SK-N-SH (cell line): ENCODE measurements at regions not wholly inside any gene's neighbourhood (a gene's known extent, or its start where the extent isn't known, plus 50 kb on each side); places are given as distances from the start of the nearest gene placed in this dataset.

Source experiments
- CTCF ChIA-PET: fragments of 300-600, 350-600 bp; formaldehyde crosslinking; extraction: SDS; loops from one replicate; lab custom pipeline; 2021; lab: Yijun Ruan, JAX
- POLR2A ChIA-PET: fragments of 350-600 bp; sonication (Branson Sonifier 250); formaldehyde crosslinking; extraction: SDS; loops from one replicate; lab custom pipeline; 2020; ENCODE audit warnings: antibody characterized with exemption, inconsistent platforms; lab: Yijun Ruan, JAX
- DNase-seq: peaks from one replicate; pipeline ENCODE4 v3.0.0; 2012
- H2AFZ ChIP-seq: fragments of 200-600 bp; sonication (generic); 2 replicates; pipeline ENCODE4 v1.8.1; 2016; ENCODE audit warnings: antibody characterized with exemption, mild to moderate bottlenecking, low read depth
- H3F3A ChIP-seq: fragments of 200-600 bp; sonication (generic); replicated peaks from 2 replicates; pipeline ENCODE3; 2016; ENCODE audit warnings: antibody characterized with exemption, mild to moderate bottlenecking; ENCODE audit not compliant: insufficient read depth
- H3K27ac ChIP-seq, 2 experiments: fragments of 200-500 bp in 1 of 2; fragments of 200-600 bp in 1 of 2; sonication (Bioruptor generic) in 1 of 2; sonication (generic), shearing (Covaris generic) in 1 of 2; 2 replicates each; pipeline versions ENCODE4 v1.5.1 to v1.6.1; 2014 to 2016; ENCODE audit warnings: low read depth in 2 of 2, inconsistent platforms in 1 of 2, low read length in 1 of 2, mild to moderate bottlenecking in 1 of 2, mixed read lengths in 1 of 2
- H3K27me3 ChIP-seq: fragments of 200-600 bp; sonication (generic), shearing (Covaris generic); 2 replicates; pipeline ENCODE4 v1.6.1; 2016; ENCODE audit warnings: mixed run types; ENCODE audit not compliant: insufficient read depth
- H3K36me3 ChIP-seq, 2 experiments: fragments of 200-500 bp in 1 of 2; fragments of 200-600 bp in 1 of 2; sonication (Bioruptor generic) in 1 of 2; sonication (generic) in 1 of 2; replicated peaks in 1 of 2; 2 replicates each; pipeline versions ENCODE3 to v1.5.1; 2014 to 2016; ENCODE audit warnings: low read length in 1 of 2, mild to moderate bottlenecking in 1 of 2; ENCODE audit not compliant: insufficient read depth in 2 of 2, control insufficient read depth in 1 of 2
- H3K4me1 ChIP-seq, 2 experiments: fragments of 200-500 bp in 1 of 2; fragments of 200-600 bp in 1 of 2; sonication (Bioruptor generic) in 1 of 2; sonication (generic), shearing (Covaris generic) in 1 of 2; 2 replicates each; pipeline versions ENCODE4 v1.5.1 to v1.6.1; 2014 to 2016; ENCODE audit warnings: low read depth in 1 of 2, low read length in 1 of 2, mixed run types in 1 of 2; ENCODE audit not compliant: insufficient read depth in 2 of 2, control insufficient read depth in 1 of 2
- H3K4me2 ChIP-seq: fragments of 200-600 bp; sonication (generic), shearing (Covaris generic); 2 replicates; pipeline ENCODE4 v1.6.1; 2017; ENCODE audit warnings: mixed run types
- H3K4me3 ChIP-seq, 2 experiments: fragments of 200-500 bp in 1 of 2; fragments of 200-600 bp in 1 of 2; sonication (Bioruptor generic) in 1 of 2; sonication (generic), shearing (Covaris generic) in 1 of 2; 2 replicates each; pipeline versions ENCODE4 v1.5.1 to v1.8.1; 2014 to 2016; ENCODE audit warnings: low read depth in 2 of 2, inconsistent platforms in 1 of 2, low read length in 1 of 2, mild to moderate bottlenecking in 1 of 2, mixed read lengths in 1 of 2, moderate library complexity in 1 of 2
- H3K79me2 ChIP-seq: fragments of 200-600 bp; sonication (generic); 2 replicates; pipeline ENCODE4 v1.8.1; 2017; ENCODE audit warnings: mild to moderate bottlenecking; ENCODE audit not compliant: insufficient read depth
- H3K9ac ChIP-seq: fragments of 200-600 bp; sonication (generic); 2 replicates; pipeline ENCODE4 v1.6.1; 2017; ENCODE audit warnings: mixed run types
- H3K9me2 ChIP-seq: fragments of 200-600 bp; sonication (generic); 2 replicates; pipeline ENCODE4 v1.6.1; 2017; ENCODE audit warnings: mixed run types
- H3K9me3 ChIP-seq: fragments of 200-600 bp; sonication (generic); 2 replicates; pipeline ENCODE4 v1.6.1; 2017; ENCODE audit warnings: mixed run types, mild to moderate bottlenecking, moderate library complexity
- H4K20me1 ChIP-seq: fragments of 200-600 bp; sonication (generic); 2 replicates; pipeline ENCODE4 v1.6.1; 2017; ENCODE audit warnings: mild to moderate bottlenecking, mixed run types; ENCODE audit not compliant: insufficient read depth
- CHD2 ChIP-seq: fragments of 150-350 bp; IDR thresholded peaks from 2 replicates; pipeline ENCODE4 v1.6.1; 2018; ENCODE audit warnings: low read length; ENCODE audit not compliant: partially characterized antibody
- ELF1 ChIP-seq: IDR thresholded peaks from 2 replicates; pipeline ENCODE4 v1.4.0; 2012
- FOXJ3 ChIP-seq: sonication (generic); formaldehyde crosslinking; IDR thresholded peaks from 2 replicates; pipeline ENCODE4 v1.5.1; 2020; ENCODE audit warnings: mild to moderate bottlenecking, missing genetic modification reagents
- GATA2 ChIP-seq: sonication (generic); formaldehyde crosslinking; IDR thresholded peaks from 2 replicates; pipeline ENCODE4 v1.5.0; 2020; ENCODE audit warnings: mild to moderate bottlenecking, missing genetic modification reagents
- MEF2A ChIP-seq: IDR thresholded peaks from 2 replicates; pipeline ENCODE4 v1.4.0; 2012; ENCODE audit warnings: low read depth, borderline replicate concordance
- MXI1 ChIP-seq: IDR thresholded peaks from 2 replicates; pipeline ENCODE4 v1.6.1; 2012; ENCODE audit warnings: mild to moderate bottlenecking, low read depth, low read length, improper control_type of control experiment
- NFIC ChIP-seq: IDR thresholded peaks from 2 replicates; pipeline ENCODE4 v1.4.0; 2012; ENCODE audit warnings: borderline replicate concordance
- POLR2AphosphoS5 ChIP-seq: IDR thresholded peaks from 2 replicates; pipeline ENCODE4 v1.6.1; 2012; ENCODE audit warnings: low read depth, low read length
- RCOR1 ChIP-seq: fragments of 150-350 bp; IDR thresholded peaks from 2 replicates; pipeline ENCODE4 v1.6.1; 2017; ENCODE audit warnings: antibody characterized with exemption, low read length
- RXRA ChIP-seq: IDR thresholded peaks from 2 replicates; pipeline ENCODE4 v1.4.0; 2012; ENCODE audit warnings: low read depth, mild to moderate bottlenecking, borderline replicate concordance
- SIN3A ChIP-seq: IDR thresholded peaks from 2 replicates; pipeline ENCODE4 v1.6.1; 2012; ENCODE audit warnings: low read depth, mild to moderate bottlenecking, low read length, moderate library complexity, borderline replicate concordance
- SMC3 ChIP-seq: IDR thresholded peaks from 2 replicates; pipeline ENCODE4 v1.6.1; 2012; ENCODE audit warnings: low read depth, low read length, improper control_type of control experiment
- TEAD4 ChIP-seq: IDR thresholded peaks from 2 replicates; pipeline ENCODE4 v1.4.0; 2012; ENCODE audit warnings: mild to moderate bottlenecking, borderline replicate concordance; ENCODE audit not compliant: insufficient read depth
- YY1 ChIP-seq: IDR thresholded peaks from 2 replicates; pipeline ENCODE4 v1.4.0; 2012; ENCODE audit warnings: low read depth, mild to moderate bottlenecking
- WGBS: methylation state at CpG from one replicate; pipeline ENCODE4 v1.1.6; 2017; ENCODE audit warnings: low lambda C conversion rate; 5-methylcytosine and 5-hydroxymethylcytosine counted together
- TF ChIP-seq, protein P1 (sequence below): IDR thresholded peaks from 2 replicates; pipeline ENCODE4 v1.4.0; 2012; ENCODE audit warnings: low read depth
- TF ChIP-seq, protein P2 (sequence below): IDR thresholded peaks from 2 replicates; pipeline ENCODE4 v1.4.0; 2012; ENCODE audit warnings: low read depth, borderline replicate concordance
- TF ChIP-seq, protein P3 (sequence below): fragments of 150-350 bp; IDR thresholded peaks from 2 replicates; pipeline ENCODE4 v1.6.1; 2017; ENCODE audit warnings: antibody characterized with exemption, low read length, low read depth, borderline replicate concordance
- TF ChIP-seq, protein P4 (sequence below): fragments of 150-350 bp; IDR thresholded peaks from 2 replicates; pipeline ENCODE4 v1.6.1; 2016; ENCODE audit warnings: mild to moderate bottlenecking, low read depth, low read length
- TF ChIP-seq, protein P5 (sequence below): IDR thresholded peaks from 2 replicates; pipeline ENCODE4; 2012

DNA sequence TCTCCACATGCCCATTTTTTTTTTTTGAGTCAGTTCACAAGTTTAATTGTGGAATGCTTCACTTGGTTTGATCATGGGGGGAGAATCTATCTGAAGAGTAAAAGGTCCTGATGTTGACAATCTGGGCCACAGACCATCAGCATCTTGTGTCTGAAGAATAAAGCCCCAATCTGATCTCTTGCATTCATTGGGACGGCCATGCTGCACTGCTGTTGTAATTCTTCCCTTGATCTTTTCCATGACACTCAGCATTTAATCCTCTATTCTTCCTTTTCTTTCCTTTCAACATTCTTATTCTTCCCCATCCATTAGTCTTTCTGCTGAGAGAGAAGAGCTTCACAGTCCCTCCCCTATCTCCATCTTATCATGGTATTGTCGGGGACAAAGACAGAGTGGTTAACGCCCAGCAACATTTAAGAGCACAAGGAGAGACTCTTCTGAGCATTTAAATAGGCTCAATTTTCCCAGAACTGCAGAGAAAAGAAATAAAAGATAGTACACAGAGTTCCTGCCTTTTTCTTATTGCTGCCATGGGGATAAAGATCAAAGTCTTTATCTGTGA lies 1157.3 kb downstream of the SORCS3 start:
- no peak overlapping the region for H3K4me2 ChIP-seq
- TF ChIP-seq, protein P1, sequence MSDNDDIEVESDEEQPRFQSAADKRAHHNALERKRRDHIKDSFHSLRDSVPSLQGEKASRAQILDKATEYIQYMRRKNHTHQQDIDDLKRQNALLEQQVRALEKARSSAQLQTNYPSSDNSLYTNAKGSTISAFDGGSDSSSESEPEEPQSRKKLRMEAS: no peak
- no peak for TF ChIP-seq RXRA
- no peak for TF ChIP-seq CHD2
- TF ChIP-seq MEF2A: no peak
- TF ChIP-seq GATA2 (CRISPR knock-in tag): no peak
- TF ChIP-seq SMC3: no peak
- TF ChIP-seq, protein P2, sequence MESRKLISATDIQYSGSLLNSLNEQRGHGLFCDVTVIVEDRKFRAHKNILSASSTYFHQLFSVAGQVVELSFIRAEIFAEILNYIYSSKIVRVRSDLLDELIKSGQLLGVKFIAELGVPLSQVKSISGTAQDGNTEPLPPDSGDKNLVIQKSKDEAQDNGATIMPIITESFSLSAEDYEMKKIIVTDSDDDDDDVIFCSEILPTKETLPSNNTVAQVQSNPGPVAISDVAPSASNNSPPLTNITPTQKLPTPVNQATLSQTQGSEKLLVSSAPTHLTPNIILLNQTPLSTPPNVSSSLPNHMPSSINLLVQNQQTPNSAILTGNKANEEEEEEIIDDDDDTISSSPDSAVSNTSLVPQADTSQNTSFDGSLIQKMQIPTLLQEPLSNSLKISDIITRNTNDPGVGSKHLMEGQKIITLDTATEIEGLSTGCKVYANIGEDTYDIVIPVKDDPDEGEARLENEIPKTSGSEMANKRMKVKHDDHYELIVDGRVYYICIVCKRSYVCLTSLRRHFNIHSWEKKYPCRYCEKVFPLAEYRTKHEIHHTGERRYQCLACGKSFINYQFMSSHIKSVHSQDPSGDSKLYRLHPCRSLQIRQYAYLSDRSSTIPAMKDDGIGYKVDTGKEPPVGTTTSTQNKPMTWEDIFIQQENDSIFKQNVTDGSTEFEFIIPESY: no peak
- no peak for TF ChIP-seq NFIC
- TF ChIP-seq FOXJ3 (CRISPR knock-in tag): no peak
- no peak for TF ChIP-seq MXI1
- TF ChIP-seq, protein P3, sequence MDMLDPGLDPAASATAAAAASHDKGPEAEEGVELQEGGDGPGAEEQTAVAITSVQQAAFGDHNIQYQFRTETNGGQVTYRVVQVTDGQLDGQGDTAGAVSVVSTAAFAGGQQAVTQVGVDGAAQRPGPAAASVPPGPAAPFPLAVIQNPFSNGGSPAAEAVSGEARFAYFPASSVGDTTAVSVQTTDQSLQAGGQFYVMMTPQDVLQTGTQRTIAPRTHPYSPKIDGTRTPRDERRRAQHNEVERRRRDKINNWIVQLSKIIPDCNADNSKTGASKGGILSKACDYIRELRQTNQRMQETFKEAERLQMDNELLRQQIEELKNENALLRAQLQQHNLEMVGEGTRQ: no peak
- TF ChIP-seq YY1: no peak
- TF ChIP-seq POLR2AphosphoS5: no peak
- no peak for TF ChIP-seq RCOR1
- TF ChIP-seq, protein P4, sequence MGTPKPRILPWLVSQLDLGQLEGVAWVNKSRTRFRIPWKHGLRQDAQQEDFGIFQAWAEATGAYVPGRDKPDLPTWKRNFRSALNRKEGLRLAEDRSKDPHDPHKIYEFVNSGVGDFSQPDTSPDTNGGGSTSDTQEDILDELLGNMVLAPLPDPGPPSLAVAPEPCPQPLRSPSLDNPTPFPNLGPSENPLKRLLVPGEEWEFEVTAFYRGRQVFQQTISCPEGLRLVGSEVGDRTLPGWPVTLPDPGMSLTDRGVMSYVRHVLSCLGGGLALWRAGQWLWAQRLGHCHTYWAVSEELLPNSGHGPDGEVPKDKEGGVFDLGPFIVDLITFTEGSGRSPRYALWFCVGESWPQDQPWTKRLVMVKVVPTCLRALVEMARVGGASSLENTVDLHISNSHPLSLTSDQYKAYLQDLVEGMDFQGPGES: no peak
- TF ChIP-seq TEAD4: no peak
- TF ChIP-seq ELF1: no peak
- TF ChIP-seq SIN3A: no peak
- TF ChIP-seq, protein P5, sequence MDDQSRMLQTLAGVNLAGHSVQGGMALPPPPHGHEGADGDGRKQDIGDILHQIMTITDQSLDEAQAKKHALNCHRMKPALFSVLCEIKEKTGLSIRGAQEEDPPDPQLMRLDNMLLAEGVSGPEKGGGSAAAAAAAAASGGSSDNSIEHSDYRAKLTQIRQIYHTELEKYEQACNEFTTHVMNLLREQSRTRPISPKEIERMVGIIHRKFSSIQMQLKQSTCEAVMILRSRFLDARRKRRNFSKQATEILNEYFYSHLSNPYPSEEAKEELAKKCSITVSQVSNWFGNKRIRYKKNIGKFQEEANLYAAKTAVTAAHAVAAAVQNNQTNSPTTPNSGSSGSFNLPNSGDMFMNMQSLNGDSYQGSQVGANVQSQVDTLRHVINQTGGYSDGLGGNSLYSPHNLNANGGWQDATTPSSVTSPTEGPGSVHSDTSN: no peak
- TF ChIP-seq, all 33 proteins: peak for 0
- Histone ChIP-seq H2AFZ (no peak overlapping the region), H3K4me3 (no peak overlapping the region), H3K27ac (no peak overlapping the region), H4K20me1 (no peaks in the 10 kb centered on the region), H3K9ac (no peak overlapping the region), H3K9me2 (no peaks in the 10 kb centered on the region), H3K4me1 (no peaks in the 10 kb centered on the region), H3K79me2 (no peaks in the 10 kb centered on the region), H3K9me3 (no peaks in the 10 kb centered on the region), H3K36me3 (no peaks in the 10 kb centered on the region), H3F3A (no peaks in the 10 kb centered on the region), H3K27me3 (no peaks in the 10 kb centered on the region)
- WGBS: 37% methylated on average over 3 of the region's 3 CpGs
- CTCF ChIA-PET: interaction anchor here (0.6 to 0.7 kb wide), 2 partner anchors 749 to 844 kb away, joined by 3 to 4 read pairs; no protein-coding TSS in a partner anchor
- POLR2A ChIA-PET: no interaction called here
- DNase-seq: no peak
